ENCODE measurements at regions not wholly inside any gene's neighbourhood (a gene's known extent, or its start where the extent isn't known, plus 50 kb on each side); places are given as distances from the start of the nearest gene placed in this dataset.
"Not testable (repeated sequence)": the region's sequence is repeated elsewhere in the genome, so short reads cannot be mapped to it uniquely, and the experiment has no call there.

DNA sequence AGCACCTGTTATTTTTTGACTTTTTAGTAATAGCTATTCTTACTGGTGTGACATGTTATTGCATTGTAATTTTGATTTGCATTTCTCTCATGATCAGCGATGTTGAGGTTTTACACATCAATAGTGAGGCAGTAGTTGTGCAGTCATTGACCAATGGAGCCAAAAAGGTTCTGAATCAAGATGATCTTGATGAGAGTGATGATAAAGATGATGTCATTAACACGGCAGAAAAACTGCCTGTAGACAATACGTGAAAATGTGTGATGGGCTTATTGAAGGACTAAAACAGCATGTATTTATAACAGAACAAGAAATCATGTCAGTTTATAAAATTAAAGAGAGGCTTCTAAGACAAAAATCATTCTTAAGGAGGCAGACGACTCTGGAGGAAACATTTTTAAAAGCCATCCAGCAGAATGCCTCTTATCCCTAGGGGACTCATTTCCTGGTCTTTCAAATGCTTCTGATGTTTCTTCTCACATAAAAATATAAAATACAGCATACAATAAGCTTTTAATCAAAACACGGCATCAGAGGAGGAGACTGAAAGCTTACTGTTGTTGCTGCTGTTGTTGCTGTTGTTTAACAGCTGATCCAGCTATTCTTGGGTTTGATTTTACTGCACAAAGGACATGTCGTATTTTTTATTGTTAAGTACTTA, 400.3 kb downstream of the LTN1 start:
- DNase-seq (ENCODE audit: low read depth), result no peak

GRCh38 chr21:28590676-28591075, 402.0 kb downstream of the LTN1 start:
- no peak for DNase-seq (ENCODE audit: low read depth)

DNA sequence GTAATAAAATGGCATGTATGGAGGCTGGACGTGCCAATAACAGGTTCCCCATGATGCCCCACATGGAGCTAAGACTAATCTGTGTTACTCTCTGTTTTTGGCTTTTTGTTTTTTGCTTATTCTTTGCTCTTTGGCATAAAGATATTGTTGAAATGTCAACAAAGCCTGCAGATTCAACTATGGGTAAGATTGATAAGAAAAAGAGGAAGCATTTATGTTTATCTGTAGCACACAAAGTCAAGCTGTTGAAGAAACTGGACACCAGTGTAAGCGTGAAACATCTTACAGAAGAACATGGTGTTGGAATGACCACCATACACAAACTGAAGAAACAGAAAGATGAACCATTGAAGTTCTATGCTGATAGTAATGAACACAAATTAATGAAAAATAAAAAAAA, 402.7 kb downstream of the LTN1 start:
- no peak for DNase-seq (ENCODE audit: low read depth)

DNA sequence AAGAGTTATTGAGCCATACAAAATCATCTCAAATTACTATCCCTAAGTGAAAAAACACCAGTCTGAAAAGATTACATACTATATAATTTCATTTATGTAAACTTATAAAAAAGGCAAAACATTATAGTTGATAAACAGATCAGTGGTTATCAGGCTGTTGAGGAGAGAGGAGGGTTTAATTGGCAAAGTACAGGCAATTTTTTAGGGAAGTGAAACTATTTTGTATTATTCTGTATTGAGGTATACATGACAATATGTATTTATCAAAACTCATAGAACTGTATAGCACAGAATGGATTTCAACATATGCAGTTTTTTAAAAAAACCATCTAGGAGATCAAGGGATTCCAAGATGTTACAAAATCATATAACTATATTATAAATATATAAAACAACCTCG, 403.7 kb downstream of the LTN1 start:
- DNase-seq (ENCODE audit: low read depth), result no peak

DNA sequence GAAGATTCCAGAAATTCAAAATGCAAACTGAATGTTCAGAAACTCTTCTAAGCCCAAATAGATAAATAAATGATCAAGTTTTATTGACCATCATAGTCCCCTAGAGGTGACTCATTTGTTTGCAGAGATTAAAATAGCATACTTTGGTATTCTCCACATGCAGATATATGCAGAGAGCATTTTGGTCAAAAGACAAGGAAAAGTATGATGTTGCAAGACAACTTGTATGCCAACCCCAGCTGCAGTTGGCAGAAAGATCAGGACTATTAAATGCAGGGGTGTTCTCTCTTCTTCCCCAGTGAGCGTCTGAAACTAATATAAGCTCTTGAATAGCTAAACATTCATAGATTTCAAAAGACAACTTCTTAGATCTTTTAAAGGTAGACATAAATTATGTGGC, 404.9 kb downstream of the LTN1 start:
- no peak for DNase-seq (ENCODE audit: low read depth)

GRCh38 chr21:28581976-28582375, 410.7 kb downstream of the LTN1 start:
- DNase-seq (ENCODE audit: low read depth), result no peak

- not testable (repeated sequence) for DNase-seq (ENCODE audit: low read depth)
Observed at GRCh38 chr21:28581311-28581731, 411.4 kb downstream of the LTN1 start.

GRCh38 chr21:28580585-28580984, 412.1 kb downstream of the LTN1 start:
- DNase-seq (ENCODE audit: low read depth), result no peak

DNA sequence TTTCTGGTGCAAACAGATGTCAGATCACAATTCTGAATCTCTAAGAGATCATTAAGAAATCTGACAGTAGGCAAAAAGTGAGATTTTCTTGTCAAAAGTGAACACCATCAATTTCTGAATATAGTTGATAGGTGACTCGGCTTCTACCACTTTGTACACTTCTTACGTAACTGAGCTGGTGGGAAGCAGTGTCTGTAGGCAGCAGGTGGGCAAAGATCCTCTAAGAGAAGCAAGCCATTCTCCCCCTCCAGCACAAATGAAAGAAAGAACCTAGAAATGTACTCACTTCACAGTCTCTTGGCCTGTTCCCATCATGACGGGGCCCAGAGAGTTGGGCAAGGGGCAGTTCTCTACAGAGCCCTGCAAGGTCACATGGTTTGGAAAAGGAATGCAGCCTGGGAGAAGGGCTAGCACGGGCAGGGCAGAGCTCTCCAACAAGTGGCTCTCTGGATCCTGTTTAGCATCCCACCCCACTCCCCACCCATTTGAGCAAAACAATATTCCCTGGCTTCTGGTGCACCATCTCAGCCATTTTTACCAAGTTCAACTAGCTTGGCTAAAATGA, 412.6 kb downstream of the LTN1 start:
- DNase-seq (ENCODE audit: low read depth), result no peak

- no peak for DNase-seq (ENCODE audit: low read depth)
Observed at GRCh38 chr21:28568692-28569091, 424.0 kb downstream of the LTN1 start.

DNA sequence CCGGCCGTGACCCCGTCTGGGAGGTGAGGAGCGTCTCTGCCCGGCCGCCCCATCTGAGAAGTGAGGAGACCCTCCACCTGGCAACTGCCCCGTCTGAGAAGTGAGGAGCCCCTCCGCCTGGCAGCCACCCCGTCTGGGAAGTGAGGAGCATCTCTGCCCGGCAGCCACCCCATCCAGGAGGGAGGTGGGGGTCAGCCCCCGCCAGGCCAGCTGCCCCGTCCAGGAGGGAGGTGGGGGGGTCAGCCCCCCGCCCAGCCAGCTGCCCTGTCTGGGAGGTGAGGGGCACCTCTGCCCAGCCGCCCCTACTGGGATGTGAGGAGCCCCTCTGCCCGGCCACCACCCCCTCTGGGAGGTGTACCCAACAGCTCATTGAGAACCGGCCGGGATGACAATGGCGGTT, 428.7 kb downstream of the LTN1 start:
- DNase-seq (ENCODE audit: low read depth), result not testable (repeated sequence)

- no peak for DNase-seq (ENCODE audit: low read depth)
Observed at GRCh38 chr21:28561772-28562171, 430.9 kb downstream of the LTN1 start.

GRCh38 chr21:28554660-28555475, 437.8 kb downstream of the LTN1 start:
- peak; percentile 44 for DNase-seq (ENCODE audit: low read depth)

GRCh38 chr21:28550057-28550825, 442.4 kb downstream of the LTN1 start:
- DNase-seq (ENCODE audit: low read depth), result no peak

DNA sequence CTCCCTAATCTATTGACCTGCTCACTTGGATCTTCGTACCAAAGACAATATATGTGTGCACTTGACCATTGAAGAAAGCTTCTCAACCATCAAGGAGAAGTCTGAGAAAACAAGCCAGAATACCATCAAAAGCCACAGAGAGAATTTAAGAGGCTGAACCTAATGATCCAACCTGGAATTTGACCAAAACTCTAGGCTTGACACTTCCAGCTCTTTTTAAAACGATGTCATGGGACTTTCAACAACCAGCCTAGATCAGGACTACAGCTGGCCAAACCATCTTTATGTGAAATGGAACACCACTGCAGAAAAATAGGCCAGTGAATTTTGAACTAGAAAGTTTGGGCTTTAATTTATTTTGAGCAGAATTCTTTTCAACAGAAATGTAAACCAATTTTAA, 444.4 kb downstream of the LTN1 start:
- no peak for DNase-seq (ENCODE audit: low read depth)

DNA sequence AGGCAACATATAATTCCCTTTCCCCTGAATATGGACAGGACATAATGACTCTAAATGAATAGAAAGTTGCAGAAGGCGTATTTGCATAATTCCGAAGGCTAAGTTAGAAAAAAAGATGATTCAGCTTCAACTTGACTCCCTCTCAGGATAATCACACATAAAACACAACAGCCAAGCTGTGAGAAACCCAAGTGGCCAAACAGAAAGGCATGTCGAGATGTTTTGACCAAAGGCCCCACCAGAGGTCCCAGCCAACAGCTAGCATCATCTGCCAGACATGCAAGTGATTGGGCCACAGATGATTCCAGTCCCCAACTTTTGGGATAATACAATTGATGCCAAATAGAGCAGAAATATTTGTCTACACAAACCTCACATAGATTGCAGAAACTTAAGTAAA, 444.9 kb downstream of the LTN1 start:
- DNase-seq (ENCODE audit: low read depth), result no peak

DNA sequence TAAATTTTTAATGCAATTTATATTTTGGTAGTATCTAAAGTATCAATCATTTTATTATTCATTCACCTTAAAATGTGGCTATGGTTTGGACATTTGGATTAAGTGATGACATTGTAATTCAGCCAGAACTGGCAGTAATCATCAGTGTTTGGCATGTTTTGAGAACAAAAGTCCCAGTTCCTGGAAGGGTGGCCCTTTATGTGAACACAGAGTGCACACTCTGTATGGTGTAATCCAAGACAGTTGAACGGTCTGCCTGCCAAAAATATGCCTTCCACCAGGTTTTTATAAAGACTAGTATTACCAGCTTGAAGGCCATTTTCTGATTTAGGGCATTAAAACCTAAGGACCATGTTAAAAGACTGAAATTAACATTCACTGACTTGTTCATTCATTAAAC, 448.7 kb downstream of the LTN1 start:
- DNase-seq (ENCODE audit: low read depth), result no peak

- no peak for DNase-seq (ENCODE audit: low read depth)
Observed at GRCh38 chr21:28541371-28542112, 451.1 kb downstream of the LTN1 start.

DNA sequence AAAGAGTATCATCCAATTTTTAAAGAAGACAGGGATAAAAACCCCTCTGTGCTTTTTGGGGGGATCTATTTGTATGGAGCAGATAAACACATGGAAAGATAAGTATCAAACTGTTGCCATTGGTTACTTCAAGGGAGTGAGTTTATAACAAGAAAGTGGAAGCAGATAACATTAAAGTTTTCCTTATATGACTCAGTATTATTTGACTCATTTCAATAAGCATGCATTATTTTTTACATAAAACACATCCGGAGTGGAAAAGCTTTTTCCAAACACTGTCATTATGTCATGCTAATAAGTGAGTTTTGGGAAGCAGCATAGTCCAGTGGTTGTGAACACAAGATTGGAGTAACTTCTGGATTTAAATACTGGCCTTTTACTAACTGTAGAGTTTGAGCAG, 452.2 kb downstream of the LTN1 start:
- peak; percentile 24 for DNase-seq (ENCODE audit: low read depth)

GRCh38 chr21:28539623-28539988, 453.1 kb downstream of the LTN1 start:
- no peak for DNase-seq (ENCODE audit: low read depth)

GRCh38 chr21:28538987-28539622, 453.6 kb downstream of the LTN1 start:
- DNase-seq (ENCODE audit: low read depth), result peak; percentile 33
